ENCODE measurements at regions not wholly inside any gene's neighbourhood (a gene's known extent, or its start where the extent isn't known, plus 50 kb on each side); places are given as distances from the start of the nearest gene placed in this dataset.

DNA sequence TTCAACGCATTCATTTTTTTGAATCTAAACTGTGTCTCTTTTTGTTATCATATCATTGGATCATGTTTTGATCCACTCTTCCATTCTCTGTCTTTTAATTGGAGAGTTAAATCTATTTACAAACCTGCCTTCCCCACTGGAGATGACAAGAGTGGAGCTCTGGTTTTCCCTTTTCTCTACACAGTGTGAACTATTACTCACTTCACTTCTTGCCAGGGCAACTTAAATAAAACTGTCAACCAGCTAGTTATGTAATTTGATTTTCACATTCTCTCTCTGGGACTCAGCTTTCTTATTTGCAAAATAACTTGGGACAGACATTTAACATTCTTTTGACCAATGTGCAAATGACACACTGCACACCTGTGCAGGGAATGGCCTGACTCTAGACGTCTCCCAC, 230.8 kb upstream of the CST7 start:
- no peak for DNase-seq

DNA sequence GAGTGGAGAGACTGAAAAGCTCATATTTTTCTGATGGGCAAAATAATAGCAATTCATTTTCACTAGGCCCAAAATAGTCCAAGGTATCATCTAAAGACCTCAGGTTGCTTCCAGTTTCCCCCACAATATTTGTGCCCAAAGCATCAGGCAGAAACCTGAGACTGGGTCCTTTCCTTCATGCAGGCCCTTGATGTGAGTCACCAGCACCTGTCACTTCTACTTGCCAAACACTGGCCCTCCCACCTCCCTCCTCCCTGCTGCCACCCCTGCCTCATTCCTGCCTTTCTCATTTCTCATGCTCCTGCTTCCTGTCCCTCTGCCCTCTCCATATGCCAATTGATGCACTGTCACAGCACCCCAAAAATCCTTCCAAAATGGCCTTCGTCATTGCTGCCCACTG, 230.4 kb upstream of the CST7 start:
- no peak for DNase-seq

DNA sequence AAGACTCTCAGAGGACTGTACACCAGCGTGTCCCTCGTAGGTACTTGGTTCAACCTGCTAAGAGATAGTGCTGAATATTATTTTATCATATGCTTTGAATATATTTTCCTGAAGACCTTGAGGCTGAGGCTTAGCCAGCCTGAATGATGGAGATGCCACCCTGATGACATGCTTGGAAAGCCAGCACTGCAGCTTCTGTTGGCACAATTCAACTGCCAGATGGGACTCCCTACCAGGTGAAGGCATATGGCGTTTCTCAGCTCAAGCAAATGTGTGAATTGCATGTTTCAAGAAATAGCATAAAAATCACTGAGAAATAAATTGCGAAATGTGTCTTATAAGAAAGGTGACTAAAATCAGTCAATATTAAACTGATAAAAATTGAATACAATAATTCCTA, 228.1 kb upstream of the CST7 start:
- DNase-seq, result no peak

DNA sequence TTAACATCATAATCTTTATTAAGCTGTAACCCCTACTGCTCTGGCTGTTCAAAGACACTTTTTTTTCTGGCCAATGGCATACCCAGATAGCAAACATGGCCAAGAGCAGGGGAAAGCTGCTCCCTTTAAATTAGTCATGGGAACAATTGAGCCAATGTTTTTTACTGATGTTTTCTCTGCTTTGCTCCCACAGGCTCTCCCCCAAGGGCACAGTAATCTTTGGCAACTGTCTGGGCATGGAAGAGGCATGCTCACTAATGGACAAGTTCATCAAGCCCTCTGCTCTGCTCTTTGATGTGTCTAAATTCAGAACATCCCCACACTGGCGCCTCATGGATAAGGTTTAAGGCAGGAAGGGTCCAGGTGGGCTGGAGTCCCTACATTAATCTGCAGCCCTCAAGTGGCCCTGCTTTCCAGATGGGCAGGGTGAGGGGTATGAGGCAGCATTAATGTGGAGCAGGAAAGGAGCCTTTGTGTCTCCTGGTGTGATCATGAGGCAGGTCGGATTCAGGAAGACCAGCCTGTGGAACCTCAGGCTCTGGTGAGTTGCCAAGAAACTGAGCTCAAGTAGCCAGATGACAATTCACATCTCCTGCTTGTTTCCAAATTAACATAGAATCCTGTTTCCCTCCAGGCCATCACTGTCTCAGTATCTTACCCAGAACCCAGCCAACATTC, 227.0 kb upstream of the CST7 start:
- no peak for DNase-seq

DNA sequence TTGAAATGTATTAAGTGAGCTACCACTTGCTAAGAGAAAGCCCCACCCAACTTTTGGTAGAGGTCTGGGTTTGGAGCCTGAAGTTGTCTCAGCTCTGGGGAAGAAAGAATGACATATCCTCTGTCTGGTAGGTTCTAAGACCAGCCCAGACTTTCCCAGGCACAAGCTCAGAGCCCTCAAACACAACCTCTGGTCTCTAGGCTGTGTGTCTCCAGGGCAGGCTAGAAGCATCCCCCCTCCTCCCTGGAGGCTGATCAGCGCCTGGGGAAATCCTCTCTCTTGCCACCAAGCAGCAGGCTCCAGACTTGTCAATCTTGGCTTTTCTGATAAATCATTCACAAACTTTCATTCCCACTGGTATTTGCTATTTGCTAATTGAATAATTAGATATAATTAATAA, 226.5 kb upstream of the CST7 start:
- no peak for DNase-seq

DNA sequence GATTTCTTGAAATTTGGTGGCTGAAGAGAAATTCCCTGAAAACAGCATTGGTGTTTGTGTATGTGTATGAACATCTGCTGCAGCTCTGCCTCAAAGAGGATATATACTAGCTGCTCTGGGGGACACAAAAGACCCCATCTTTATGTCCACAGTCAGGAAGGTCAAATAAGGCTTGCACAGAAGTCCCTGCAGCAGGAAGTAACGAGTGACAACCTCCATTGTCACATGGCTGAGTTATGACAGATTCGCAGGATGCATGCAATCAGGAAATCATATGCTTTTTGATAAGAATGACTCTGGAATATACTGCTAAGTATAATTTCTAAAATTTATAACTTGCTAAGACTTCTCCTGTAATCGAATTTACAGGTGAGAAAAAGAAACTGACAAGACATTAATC, 225.9 kb upstream of the CST7 start:
- DNase-seq, result no peak

DNA sequence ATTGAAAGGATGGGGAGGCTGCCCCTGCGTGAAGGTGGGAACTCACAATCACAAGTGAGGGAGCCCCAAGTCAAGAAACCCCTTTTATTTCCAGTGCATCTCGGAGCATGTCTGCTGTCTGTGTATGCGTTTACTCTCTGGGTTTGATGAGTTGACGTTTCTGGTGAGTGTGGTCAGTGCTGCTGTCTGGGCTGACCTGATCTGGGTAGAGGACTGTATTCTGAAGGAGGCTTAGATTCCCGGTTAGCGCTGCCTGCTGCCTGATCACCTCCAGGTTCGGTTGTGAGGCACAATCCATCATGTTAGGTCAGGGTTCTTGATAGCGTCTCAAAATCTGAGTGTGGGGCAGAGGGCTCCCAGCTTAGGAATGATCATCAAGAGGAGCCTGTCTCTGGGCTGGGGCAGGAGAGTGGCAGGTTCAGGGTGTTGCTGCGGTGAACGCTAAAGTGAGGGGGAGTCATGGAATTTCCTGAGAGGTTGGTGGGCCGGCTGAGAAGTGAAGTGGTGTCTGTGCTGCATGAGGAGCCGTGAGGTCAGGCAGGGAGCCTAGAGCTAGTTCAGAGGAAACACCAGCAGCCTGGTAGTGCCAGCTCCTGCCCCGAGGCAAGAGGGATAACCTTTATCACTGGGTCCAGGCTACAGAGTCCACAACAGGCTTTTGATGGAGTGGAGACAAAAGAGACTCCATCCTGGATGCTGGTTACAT, 225.3 kb upstream of the CST7 start:
- no peak for DNase-seq

DNA sequence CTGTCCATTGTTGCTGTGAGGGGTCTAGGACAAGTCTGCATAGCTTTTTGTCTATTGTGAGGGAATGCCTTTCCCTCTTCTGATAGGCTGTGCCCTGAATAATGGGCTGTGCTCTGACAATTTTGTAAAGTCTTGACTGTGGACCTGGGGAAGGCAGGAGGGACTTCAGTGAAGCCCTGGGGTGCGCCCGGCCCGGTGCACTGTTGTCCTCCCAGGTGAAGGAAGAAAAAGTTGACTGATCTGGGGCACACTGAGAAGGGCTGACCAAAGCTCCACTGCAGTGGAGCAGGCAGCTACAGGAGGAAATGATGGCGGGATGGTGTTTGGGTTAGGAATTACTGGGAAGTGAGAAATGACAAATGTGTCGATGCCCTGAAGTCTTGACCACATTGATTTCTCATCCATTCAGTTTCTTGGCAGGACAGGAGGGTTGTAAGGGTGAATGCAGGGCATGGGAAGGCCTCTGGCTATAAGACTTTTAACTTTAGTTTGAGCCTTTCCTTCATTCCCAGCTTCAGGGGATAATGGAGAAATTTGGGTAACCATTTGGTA, 224.0 kb upstream of the CST7 start:
- no peak for DNase-seq

DNA sequence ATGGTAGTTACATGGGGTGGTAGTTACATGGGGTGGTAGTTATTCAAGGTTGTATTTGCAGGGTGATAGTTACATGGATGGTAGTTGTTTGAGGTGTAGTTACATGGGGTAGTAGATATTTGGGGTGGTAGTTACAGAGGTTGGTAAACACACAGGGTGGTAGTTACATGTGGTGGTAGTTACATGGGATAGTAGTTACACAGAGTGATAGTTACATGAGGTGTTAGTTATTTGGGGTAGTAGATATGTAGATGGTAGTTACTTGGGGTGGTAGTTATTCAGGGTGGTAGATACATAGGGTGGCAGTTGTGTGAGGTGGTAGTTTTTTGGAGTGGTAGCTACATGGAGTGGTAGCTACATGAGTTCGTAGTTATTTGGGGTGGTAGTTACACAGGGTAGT, 221.3 kb upstream of the CST7 start:
- no peak for DNase-seq

DNA sequence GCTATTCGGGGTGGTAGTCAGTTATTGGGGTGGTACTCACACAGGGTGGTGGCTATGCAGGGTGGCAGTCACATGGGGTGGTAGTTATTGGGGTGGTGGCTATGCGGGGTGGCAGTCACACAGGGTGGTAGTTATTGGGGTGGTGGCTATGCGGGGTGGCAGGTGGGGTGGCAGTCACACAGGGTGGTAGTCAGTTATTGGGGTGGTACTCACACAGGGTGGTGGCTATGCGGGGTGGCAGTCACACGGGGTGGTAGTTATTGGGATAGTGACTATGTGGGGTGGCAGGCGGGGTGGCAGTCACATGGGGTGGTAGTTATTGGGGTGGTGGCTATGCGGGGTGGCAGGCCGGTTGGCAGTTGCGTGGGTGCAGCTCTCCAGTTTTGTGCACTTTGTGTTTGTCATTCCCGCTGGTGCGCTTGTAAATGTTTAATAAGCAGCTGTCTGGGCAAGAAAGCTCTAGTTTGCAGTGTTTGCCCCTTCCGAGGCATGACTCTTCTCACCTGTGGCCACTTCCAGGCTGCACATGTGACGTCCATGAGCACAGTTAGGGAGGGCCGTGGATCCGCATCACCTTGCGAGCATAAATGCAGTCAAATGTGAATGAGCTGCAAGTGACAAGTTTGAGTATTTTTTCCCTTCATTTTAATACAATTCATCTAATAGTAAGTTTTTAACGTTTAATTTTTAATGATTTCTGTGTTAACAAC, 219.0 kb upstream of the CST7 start:
- no peak for DNase-seq

DNA sequence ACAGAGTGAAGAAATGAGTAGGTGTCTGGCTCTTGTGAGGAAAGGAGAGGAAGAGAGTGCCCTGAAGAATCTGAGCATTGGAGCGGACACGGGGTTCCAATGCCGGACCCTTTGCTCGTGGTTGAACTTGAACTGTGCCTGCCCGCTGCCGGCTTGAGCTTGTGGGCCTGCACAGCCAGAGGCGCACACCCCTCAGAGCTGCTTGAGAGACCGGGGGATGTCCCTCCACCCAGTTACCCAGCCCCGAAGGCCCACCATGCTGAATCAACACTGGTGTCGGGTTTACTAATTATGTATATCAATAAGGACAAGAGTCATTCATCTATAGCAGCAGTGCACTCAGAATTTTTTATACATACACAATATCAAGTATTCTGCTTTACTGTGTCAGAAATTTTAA, 218.3 kb upstream of the CST7 start:
- no peak for DNase-seq

DNA sequence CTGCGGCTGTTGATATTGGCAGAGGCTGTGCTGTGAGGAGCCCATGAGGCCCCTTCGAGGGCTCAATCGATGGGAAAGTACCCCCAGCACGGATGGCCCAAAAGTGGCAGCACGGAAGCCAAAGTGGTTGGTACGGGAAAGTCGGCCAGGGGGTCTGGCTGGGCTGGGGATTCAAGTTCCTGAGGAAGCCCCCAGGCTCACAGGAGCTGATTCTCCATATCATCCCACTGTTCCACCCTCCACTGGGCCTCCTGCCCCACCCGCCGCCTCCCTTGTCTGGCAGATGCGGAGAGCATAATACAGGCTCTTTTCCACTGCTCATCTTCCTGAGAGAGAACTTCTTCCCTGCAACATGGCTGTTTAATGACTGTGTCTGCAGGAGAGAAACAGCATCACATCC, 217.8 kb upstream of the CST7 start:
- no peak for DNase-seq

DNA sequence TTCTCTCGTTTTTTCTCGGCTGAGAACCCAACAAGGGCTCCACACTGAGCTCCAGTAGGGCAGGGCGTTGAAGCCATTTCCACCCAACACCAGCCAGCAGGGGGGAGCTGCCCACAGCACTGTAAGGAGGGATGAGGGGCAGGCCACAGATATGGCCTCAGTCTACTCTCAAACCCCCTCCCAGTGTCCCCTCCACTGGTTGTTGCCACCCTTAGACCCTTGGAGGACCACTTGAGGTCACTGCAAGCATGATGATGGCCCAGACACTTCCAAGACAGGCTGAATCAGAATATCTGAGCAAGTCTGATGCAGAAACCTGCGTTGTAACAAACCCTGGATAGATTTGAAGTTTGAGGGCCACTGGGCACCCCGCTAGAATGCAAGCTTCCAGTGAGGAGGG, 217.0 kb upstream of the CST7 start:
- DNase-seq, result no peak

DNA sequence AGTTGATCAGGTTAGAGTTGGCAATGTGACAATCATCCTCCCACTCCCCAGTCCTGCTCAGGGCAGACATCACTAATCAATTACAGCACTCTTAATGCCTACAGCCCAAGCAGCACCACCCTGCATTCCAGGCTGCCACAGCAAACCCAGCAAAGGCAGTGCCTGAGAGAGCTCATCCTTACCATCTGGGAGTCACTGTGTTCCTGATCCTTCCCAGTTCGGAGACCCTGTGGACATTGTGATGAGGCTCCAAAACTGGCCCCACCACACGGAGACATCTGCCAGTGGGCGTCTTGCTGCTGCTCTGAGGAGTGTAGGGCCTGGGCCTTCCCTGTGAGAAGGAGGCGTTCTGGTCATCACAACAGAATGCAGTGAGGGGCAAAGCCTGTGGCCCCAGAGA, 216.5 kb upstream of the CST7 start:
- DNase-seq, result no peak

DNA sequence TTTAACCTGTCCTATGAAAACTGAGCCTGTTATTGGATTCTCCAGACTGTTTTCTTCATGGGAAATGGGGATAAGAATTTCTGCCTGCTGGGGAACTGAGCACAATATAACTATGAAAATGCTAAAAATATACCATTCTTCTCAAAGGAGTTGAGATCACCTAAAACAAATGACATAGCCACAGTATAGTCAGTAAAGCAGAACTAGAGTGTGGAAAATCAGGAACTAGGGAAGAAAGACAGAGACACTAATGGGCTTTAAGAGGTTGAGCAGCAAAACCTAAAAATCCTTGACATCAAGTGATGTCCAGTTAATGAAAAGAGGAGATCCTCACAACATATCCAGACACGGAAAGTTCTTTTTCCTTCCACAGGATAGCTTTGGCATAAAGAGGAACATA, 215.7 kb upstream of the CST7 start:
- DNase-seq, result no peak

DNA sequence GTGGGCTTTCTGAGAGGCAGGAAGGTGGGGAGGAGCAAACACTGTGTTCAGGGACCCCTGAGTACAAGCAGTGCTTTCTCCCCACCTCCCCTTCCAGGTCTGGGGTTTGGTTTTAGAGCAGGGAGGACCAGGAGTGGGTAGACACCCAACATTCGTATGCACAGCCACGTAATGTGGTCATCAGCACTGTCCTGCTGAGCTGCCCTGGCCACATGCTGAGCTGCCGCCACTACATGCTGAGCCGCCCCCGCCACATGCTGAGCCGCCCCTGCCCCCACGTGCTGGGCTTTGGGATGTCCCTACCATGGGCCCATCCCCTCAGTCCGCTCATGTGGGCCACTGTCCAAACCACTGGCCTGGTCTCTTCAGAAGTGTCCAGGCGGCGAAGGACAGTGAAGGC, 214.9 kb upstream of the CST7 start:
- DNase-seq, result no peak

DNA sequence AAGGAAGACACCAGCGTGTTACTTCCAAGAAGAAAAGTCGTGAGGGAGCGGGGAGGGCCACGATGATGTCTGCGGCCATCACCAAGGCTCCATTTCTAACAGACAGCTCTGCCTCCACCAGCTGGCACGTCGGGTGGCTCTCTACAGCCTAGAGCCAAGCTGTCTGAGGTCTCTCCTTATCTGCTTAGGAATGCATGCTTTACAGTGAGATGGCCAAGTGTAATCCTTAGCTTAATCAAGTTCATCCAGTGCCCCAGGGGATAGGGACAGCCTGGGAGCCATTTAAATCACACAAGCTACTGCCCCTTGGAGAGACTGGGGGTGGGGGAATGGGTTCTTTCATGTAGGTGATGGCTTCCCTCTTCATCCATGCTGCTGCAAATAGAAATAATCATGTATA, 213.8 kb upstream of the CST7 start:
- no peak for DNase-seq

DNA sequence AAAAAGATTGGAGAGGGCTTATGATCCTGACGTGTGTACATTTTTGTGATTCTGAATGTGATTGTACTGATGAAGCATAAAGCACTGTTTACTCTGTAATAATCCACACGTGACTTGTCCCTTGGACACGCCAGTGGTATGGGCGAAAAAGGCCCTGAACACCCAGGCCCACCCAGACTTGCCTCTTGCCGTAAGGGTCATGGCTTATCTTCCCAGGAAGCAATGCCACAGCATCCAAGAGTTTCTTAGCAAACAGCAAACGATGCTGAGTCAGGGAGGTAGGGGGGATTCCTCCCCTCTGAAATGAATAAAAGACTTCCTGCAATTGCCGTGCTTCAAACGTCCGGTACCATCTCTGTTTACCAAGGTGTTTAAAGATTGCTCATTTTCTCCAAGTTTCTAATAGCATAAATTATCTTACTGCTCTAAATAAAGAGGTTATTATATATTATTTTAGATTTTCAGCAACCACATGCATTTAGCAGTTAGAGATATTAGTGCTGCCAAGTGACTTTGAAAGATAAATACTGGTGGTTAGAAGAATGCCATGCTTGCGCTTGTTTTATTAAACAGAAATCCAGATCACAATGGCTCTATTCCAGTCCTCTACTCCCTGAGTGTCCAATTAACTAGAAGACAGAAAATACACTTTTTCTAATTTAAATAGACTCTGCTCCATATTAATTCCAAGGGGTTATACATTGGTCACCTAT, 212.8 kb upstream of the CST7 start:
- no peak for DNase-seq

DNA sequence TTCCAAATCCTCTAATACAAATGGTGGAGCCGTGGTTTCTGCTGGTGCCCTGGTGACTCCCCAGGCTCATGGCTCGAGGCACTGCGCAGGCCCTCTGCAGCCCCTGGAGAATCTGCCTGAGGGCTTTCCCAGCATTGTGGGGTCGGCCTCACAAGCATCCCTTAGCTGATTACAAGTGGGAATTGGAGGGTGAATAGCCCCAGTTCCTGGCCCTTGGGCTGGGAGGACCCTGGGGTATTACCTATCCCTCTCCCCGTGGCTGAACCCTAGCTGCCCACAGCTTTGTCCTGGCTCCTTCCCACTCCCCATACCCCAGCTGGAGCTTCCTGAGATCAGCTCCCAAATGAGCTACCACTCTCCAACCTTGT, 212.2 kb upstream of the CST7 start:
- no peak for DNase-seq

DNA sequence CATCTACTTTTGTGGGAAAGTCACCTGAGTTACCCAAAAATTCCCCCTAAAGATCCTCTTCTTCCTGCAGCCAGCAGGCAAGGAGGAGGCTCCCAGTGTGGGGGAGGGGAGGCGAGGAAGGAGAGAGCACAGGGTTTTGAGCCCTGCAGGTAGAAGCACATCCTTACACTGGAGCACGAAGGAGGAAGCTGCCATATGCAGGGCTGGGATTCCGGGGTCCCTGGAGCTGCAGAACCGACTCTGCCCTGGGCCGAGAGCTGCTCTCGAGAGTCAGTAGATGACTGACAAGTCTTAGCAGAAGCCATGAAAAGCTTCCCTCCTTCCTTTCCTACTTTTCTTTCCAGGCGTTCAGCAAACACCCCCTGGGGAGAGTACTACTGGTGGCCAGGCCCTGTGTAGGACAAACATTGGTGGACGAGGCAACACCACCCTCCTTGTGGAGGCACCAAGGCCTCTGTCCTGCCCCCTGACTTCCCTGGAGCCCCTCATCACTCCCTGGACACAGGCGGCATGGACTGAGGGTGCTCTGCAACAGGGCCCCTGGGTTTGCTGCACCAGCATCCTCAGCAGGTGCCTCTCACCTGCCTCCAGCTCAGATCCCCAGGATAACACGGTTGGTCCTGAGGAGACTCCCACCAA, 211.7 kb upstream of the CST7 start:
- DNase-seq, result no peak

DNA sequence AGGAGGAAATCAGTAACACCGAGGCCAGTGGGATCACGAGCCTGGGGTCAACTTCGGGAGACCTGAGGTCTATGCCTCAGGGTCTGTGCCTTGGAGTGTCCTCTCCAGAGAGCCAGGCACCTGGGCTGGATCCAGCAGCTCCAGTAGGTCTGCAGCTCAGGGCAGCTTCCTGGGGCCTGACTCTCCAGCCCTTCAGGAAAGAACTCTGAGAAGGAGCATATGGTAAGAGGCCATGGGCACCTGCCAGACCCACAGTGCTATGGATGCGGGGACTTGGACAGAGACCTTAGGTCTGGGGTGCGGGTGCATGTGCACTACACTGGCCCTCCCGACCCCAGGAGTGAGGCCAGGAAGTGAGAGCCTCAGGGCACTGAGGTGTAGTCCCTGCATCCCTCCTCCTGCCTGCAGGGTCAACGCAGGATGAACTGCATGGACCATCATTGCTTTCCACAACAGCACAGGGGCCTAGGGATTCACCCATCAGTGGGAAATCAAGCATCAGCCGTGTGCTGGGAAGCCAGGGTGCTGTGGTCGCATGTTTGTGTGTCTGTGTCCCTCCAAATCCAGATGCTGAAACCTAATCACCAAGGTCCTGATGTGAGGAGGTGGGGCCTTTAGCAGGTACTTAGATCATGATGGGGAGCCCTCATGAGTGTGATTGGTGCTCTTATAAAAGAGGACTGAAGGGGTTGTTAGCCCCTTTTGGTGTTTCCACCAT, 210.9 kb upstream of the CST7 start:
- DNase-seq, result no peak

DNA sequence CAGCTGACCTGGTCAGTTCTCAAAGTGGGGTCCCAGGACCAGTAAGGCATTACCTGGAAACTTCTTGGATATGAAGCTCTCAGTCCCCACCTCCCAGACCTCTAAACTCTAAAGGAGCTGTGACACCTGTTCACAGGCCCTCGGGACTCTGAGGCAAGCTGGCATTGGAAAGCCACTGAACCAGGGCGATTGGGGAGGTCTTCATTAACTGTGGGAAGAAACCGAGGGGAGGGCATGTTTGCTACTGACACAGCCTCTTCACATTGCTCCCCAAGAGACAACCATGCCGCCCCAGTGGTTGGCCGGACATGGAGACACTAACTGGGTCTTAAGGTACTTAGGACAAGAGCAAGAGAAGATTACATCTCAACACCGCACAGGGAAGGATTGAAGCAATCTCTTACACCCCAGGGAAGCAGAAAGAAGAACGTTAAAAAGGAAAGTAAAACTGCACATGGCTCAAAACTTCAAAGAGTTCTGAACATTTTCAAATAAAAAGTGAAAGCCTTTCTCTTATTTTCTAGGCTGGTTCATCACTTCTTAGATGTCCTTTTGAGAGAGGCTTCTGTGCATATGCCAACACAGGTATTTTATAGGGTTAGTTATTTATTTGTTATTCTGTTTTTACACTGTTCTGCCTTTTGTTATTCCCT, 210.0 kb upstream of the CST7 start:
- no peak for DNase-seq

Measured in NCI-H1417 (cell line).